ENCODE measurements at regions not wholly inside any gene's neighbourhood (a gene's known extent, or its start where the extent isn't known, plus 50 kb on each side); places are given as distances from the start of the nearest gene placed in this dataset.

GRCh38 chr10:113333313-113333712 is 219.5 kb upstream of the HABP2 start:
- no peak for TF ChIP-seq CTCF (IDR thresholded peaks at IDR 0.05)
- H3K9me3 ChIP-seq = peaks cover 0 to 5% of the 10 kb centered on the region in 2 donors
- intact Hi-C loops (cut with DNase I) = no loop called here

GRCh38 chr10:113335592-113335991 is 217.3 kb upstream of the HABP2 start:
- DNase-seq (ENCODE audit: low spot score in 2 of 2) = no peak
- H3K27me3 ChIP-seq = no peaks in the 10 kb centered on the region
- intact Hi-C loops (cut with DNase I) = no loop called here
- no peaks in the 10 kb centered on the region for H3K4me1 ChIP-seq
- peaks cover 0 to 5% of the 10 kb centered on the region in 2 donors for H3K9me3 ChIP-seq
- no peak overlapping the region for H3K4me3 ChIP-seq
- no peak overlapping the region for H3K27ac ChIP-seq
- no peak for TF ChIP-seq CTCF (IDR thresholded peaks at IDR 0.05)
- no peaks in the 10 kb centered on the region for H3K36me3 ChIP-seq

More at GRCh38 chr10:113333313-113333712, 219.5 kb upstream of the HABP2 start:
- Histone ChIP-seq H3K27me3 (no peaks in the 10 kb centered on the region), H3K4me1 (no peaks in the 10 kb centered on the region), H3K27ac (no peak overlapping the region), H3K36me3 (no peaks in the 10 kb centered on the region), H3K4me3 (no peak overlapping the region)
- no peak for DNase-seq (ENCODE audit: low spot score in 2 of 2)

GRCh38 chr10:113336549-113337130 is 216.2 kb upstream of the HABP2 start:
- H3K4me1 ChIP-seq = no peaks in the 10 kb centered on the region
- intact Hi-C loops (cut with DNase I) = no loop called here
- peaks cover 0 to 5% of the 10 kb centered on the region in 2 donors for H3K9me3 ChIP-seq
- no peaks in the 10 kb centered on the region for H3K36me3 ChIP-seq
- TF ChIP-seq CTCF (IDR thresholded peaks at IDR 0.05) = no peak
- no peak overlapping the region for H3K4me3 ChIP-seq
- no peak overlapping the region for H3K27ac ChIP-seq
- H3K27me3 ChIP-seq = no peaks in the 10 kb centered on the region
- no peak for DNase-seq (ENCODE audit: low spot score in 2 of 2)

GRCh38 chr10:113337142-113337541 is 215.7 kb upstream of the HABP2 start:
- Histone ChIP-seq H3K27ac (no peak overlapping the region), H3K9me3 (peaks cover 0 to 5% of the 10 kb centered on the region in 2 donors), H3K27me3 (no peaks in the 10 kb centered on the region), H3K36me3 (no peaks in the 10 kb centered on the region), H3K4me3 (no peak overlapping the region), H3K4me1 (no peaks in the 10 kb centered on the region)
- no peak for DNase-seq (ENCODE audit: low spot score in 2 of 2)
- TF ChIP-seq CTCF (IDR thresholded peaks at IDR 0.05) = no peak
- intact Hi-C loops (cut with DNase I) = no loop called here

GRCh38 chr10:113339121-113339520 is 213.7 kb upstream of the HABP2 start:
- DNase-seq (ENCODE audit: low spot score in 2 of 2) = no peak
- Histone ChIP-seq H3K36me3 (no peaks in the 10 kb centered on the region), H3K4me1 (no peaks in the 10 kb centered on the region), H3K27me3 (no peaks in the 10 kb centered on the region), H3K4me3 (no peak overlapping the region), H3K27ac (no peak overlapping the region), H3K9me3 (peaks cover 0 to 5% of the 10 kb centered on the region in 2 donors)
- no peak for TF ChIP-seq CTCF (IDR thresholded peaks at IDR 0.05)
- intact Hi-C loops (cut with DNase I) = no loop called here

GRCh38 chr10:113340282-113340681 is 212.6 kb upstream of the HABP2 start:
- Histone ChIP-seq H3K9me3 (peaks cover 0 to 5% of the 10 kb centered on the region in 2 donors), H3K27ac (no peak overlapping the region), H3K4me1 (no peaks in the 10 kb centered on the region), H3K27me3 (no peaks in the 10 kb centered on the region), H3K36me3 (no peaks in the 10 kb centered on the region), H3K4me3 (no peak overlapping the region)
- DNase-seq (ENCODE audit: low spot score in 2 of 2) = no peak
- intact Hi-C loops (cut with DNase I) = no loop called here
- no peak for TF ChIP-seq CTCF (IDR thresholded peaks at IDR 0.05)
